ENCODE measurements at regions not wholly inside any gene's neighbourhood (a gene's known extent, or its start where the extent isn't known, plus 50 kb on each side); places are given as distances from the start of the nearest gene placed in this dataset.
A peak's percentile ranks its signal among the peaks of the same experiment; 100 is the strongest.

DNA sequence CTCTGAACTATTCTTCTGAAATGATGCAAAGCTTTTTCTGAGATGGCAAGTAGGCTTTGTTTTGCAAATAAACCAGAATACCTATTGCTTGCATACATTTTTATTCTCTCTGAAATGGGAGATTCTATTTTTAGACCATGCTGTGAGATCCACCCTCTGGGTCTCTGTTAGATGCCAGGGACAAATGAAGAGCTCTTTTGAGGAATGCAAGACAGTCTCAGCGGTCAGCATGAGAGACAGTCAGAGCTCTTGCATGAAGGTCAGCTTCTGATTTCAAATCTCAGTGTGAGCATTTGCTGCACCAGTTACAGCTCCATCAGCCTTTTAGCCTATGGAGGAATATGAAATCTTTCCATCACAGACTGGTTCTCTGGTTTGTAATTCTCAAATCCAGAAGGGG, 429.9 kb upstream of the KLF6 start:
- no peaks in the 10 kb centered on the region for H3K27me3 ChIP-seq (ENCODE audit: control insufficient read depth, extremely low read depth, insufficient read depth, low read length)
- H3K4me1 ChIP-seq (ENCODE audit: control insufficient read depth, extremely low read depth, insufficient read depth, low read length) = peaks cover 4% of the 10 kb centered on the region
- no peak overlapping the region for H3K4me2 ChIP-seq (ENCODE audit: control insufficient read depth, extremely low read depth, insufficient read depth, low read depth, low read length)
- no peaks in the 10 kb centered on the region for H3K9me3 ChIP-seq (ENCODE audit: control insufficient read depth, low read depth, low read length)
- DNase-seq (ENCODE audit: low read depth, low spot score) (no peak), FAIRE-seq (no peak)
- TF ChIP-seq, protein P1, sequence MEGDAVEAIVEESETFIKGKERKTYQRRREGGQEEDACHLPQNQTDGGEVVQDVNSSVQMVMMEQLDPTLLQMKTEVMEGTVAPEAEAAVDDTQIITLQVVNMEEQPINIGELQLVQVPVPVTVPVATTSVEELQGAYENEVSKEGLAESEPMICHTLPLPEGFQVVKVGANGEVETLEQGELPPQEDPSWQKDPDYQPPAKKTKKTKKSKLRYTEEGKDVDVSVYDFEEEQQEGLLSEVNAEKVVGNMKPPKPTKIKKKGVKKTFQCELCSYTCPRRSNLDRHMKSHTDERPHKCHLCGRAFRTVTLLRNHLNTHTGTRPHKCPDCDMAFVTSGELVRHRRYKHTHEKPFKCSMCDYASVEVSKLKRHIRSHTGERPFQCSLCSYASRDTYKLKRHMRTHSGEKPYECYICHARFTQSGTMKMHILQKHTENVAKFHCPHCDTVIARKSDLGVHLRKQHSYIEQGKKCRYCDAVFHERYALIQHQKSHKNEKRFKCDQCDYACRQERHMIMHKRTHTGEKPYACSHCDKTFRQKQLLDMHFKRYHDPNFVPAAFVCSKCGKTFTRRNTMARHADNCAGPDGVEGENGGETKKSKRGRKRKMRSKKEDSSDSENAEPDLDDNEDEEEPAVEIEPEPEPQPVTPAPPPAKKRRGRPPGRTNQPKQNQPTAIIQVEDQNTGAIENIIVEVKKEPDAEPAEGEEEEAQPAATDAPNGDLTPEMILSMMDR (optimal IDR thresholded peaks at IDR 0.05 in 1 of 3, IDR thresholded peaks at IDR 0.05 in 1 of 3, conservative IDR thresholded peaks at IDR 0.05 in 1 of 3; ENCODE audit: extremely low read depth in 1 of 3, insufficient read depth in 2 of 3, low read length in 3 of 3) = no peak
- TF ChIP-seq EZH2 (IDR thresholded peaks at IDR 0.05; ENCODE audit: low read length) = no peak
- no peak overlapping the region for H3K4me3 ChIP-seq (ENCODE audit: control insufficient read depth in 2 of 3, extremely low read depth in 1 of 3, insufficient read depth in 2 of 3, low read depth in 1 of 3, low read length in 3 of 3)
- H2AFZ ChIP-seq (ENCODE audit: control insufficient read depth, low read length) = no peak overlapping the region
- dilution Hi-C loops (cut with MboI; ENCODE audit: extremely low pct_ligation_motif_present, low sequenced_read_pairs) = no loop called here
- H3K27ac ChIP-seq (ENCODE audit: control insufficient read depth, insufficient read depth, low read length) = no peak overlapping the region
- no peak overlapping the region for H3K9ac ChIP-seq (ENCODE audit: control insufficient read depth, extremely low read depth, insufficient read depth, low read length)
- no peaks in the 10 kb centered on the region for H4K20me1 ChIP-seq (ENCODE audit: control insufficient read depth, extremely low read depth, insufficient read depth, low read length)
- H3K36me3 ChIP-seq (ENCODE audit: control insufficient read depth in 2 of 2, extremely low read depth in 1 of 2, insufficient read depth in 2 of 2, low read length in 2 of 2) = no peaks in the 10 kb centered on the region
- no peaks in the 10 kb centered on the region for H3K9me1 ChIP-seq (ENCODE audit: control insufficient read depth, extremely low read depth, insufficient read depth, low read length)
- no peaks in the 10 kb centered on the region for H3K79me2 ChIP-seq (ENCODE audit: control insufficient read depth, insufficient read depth, low read length)

DNA sequence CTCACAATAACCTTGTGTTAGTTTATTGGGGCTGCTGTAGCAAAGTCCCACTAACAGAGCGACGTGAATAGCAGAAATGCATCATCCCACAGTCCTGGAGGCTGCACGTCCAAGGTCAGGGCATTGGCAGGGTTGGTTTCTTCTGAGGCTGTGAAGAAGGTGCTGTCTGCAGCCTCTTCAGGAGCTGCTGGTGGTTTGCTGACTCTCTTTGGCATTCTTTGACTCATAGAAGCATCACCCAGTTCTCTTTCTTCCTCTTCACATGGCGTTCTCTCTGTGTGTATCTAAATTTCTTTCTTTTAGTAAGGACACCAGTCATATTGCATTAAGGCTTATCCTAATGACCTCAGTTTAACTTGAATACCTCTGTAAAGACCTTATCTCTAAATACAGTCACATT, 428.4 kb upstream of the KLF6 start:
- Histone ChIP-seq H2AFZ (ENCODE audit: control insufficient read depth, low read length) (no peak overlapping the region), H3K79me2 (ENCODE audit: control insufficient read depth, insufficient read depth, low read length) (no peaks in the 10 kb centered on the region), H4K20me1 (ENCODE audit: control insufficient read depth, extremely low read depth, insufficient read depth, low read length) (no peaks in the 10 kb centered on the region), H3K4me3 (ENCODE audit: control insufficient read depth in 2 of 3, extremely low read depth in 1 of 3, insufficient read depth in 2 of 3, low read depth in 1 of 3, low read length in 3 of 3) (no peak overlapping the region), H3K4me2 (ENCODE audit: control insufficient read depth, extremely low read depth, insufficient read depth, low read depth, low read length) (no peak overlapping the region), H3K9me3 (ENCODE audit: control insufficient read depth, low read depth, low read length) (no peaks in the 10 kb centered on the region), H3K36me3 (ENCODE audit: control insufficient read depth in 2 of 2, extremely low read depth in 1 of 2, insufficient read depth in 2 of 2, low read length in 2 of 2) (no peaks in the 10 kb centered on the region), H3K9me1 (ENCODE audit: control insufficient read depth, extremely low read depth, insufficient read depth, low read length) (no peaks in the 10 kb centered on the region), H3K4me1 (ENCODE audit: control insufficient read depth, extremely low read depth, insufficient read depth, low read length) (peaks cover 4% of the 10 kb centered on the region), H3K27ac (ENCODE audit: control insufficient read depth, insufficient read depth, low read length) (no peak overlapping the region), H3K27me3 (ENCODE audit: control insufficient read depth, extremely low read depth, insufficient read depth, low read length) (no peaks in the 10 kb centered on the region), H3K9ac (ENCODE audit: control insufficient read depth, extremely low read depth, insufficient read depth, low read length) (no peak overlapping the region)
- dilution Hi-C loops (cut with MboI; ENCODE audit: extremely low pct_ligation_motif_present, low sequenced_read_pairs) = no loop called here
- TF ChIP-seq, protein P1 (optimal IDR thresholded peaks at IDR 0.05 in 1 of 3, IDR thresholded peaks at IDR 0.05 in 1 of 3, conservative IDR thresholded peaks at IDR 0.05 in 1 of 3; ENCODE audit: extremely low read depth in 1 of 3, insufficient read depth in 2 of 3, low read length in 3 of 3) = no peak
- no peak for TF ChIP-seq EZH2 (IDR thresholded peaks at IDR 0.05; ENCODE audit: low read length)
- DNase-seq (ENCODE audit: low read depth, low spot score) (no peak), FAIRE-seq (peak; percentile 69)

Measured in keratinocyte (primary cell).